Keratinocyte (primary cell): ENCODE measurements at regions not wholly inside any gene's neighbourhood (a gene's known extent, or its start where the extent isn't known, plus 50 kb on each side); places are given as distances from the start of the nearest gene placed in this dataset.

Experiments used
- DNase-seq: peaks from one replicate; pipeline ENCODE4 v3.0.0-alpha.2; 2011; ENCODE audit warnings: low read depth, missing footprints, low spot score
- FAIRE-seq: peaks from 2 replicates; lab custom pipeline; 2011; peaks lifted over from hg19 to GRCh38; lab: Jason Lieb, UNC
- H2AFZ ChIP-seq: 2 replicates; pipeline ENCODE4 v1.6.0; 2012; ENCODE audit warnings: low read length, control low read depth, inconsistent platforms; ENCODE audit not compliant: control insufficient read depth
- H3K27ac ChIP-seq: 2 replicates; pipeline ENCODE4 v1.5.1; 2011; ENCODE audit warnings: low read length; ENCODE audit not compliant: control insufficient read depth, insufficient read depth
- H3K27me3 ChIP-seq: 3 replicates; pipeline ENCODE4 v1.6.0; 2011; ENCODE audit warnings: low read length; ENCODE audit not compliant: control insufficient read depth, insufficient read depth; ENCODE audit errors: extremely low read depth
- H3K36me3 ChIP-seq, 2 experiments: 2 replicates in 1 of 2; 3 replicates in 1 of 2; pipeline ENCODE4 v1.5.1; 2011; ENCODE audit warnings: low read length in 2 of 2, mild to moderate bottlenecking in 1 of 2; ENCODE audit not compliant: control insufficient read depth in 2 of 2, insufficient read depth in 2 of 2; ENCODE audit errors: extremely low read depth in 1 of 2
- H3K4me1 ChIP-seq: 3 replicates; pipeline ENCODE4 v1.5.1; 2011; ENCODE audit warnings: low read length; ENCODE audit not compliant: control insufficient read depth, insufficient read depth; ENCODE audit errors: extremely low read depth
- H3K4me2 ChIP-seq: 3 replicates; pipeline ENCODE4 v1.6.0; 2011; ENCODE audit warnings: low read depth, low read length; ENCODE audit not compliant: control insufficient read depth, insufficient read depth; ENCODE audit errors: extremely low read depth
- H3K4me3 ChIP-seq, 3 experiments: fragments of 200-600 bp in 1 of 3; sonication (generic) in 1 of 3; 2 replicates in 2 of 3; 3 replicates in 1 of 3; pipeline ENCODE4 v1.5.1; 2011 to 2016; ENCODE audit warnings: low read length in 3 of 3, mild to moderate bottlenecking in 3 of 3, control low read depth in 2 of 3, inconsistent platforms in 1 of 3, low read depth in 1 of 3, mixed read lengths in 1 of 3, mixed run types in 1 of 3, moderate library complexity in 1 of 3; ENCODE audit not compliant: control insufficient read depth in 2 of 3, insufficient read depth in 2 of 3; ENCODE audit errors: extremely low read depth in 1 of 3
- H3K79me2 ChIP-seq: 2 replicates; pipeline ENCODE4 v1.6.0; 2012; ENCODE audit warnings: low read length; ENCODE audit not compliant: control insufficient read depth, insufficient read depth
- H3K9ac ChIP-seq: 3 replicates; pipeline ENCODE4 v1.6.0; 2011; ENCODE audit warnings: low read length; ENCODE audit not compliant: control insufficient read depth, insufficient read depth; ENCODE audit errors: extremely low read depth
- H3K9me1 ChIP-seq: 3 replicates; pipeline ENCODE4 v1.6.0; 2011; ENCODE audit warnings: low read length; ENCODE audit not compliant: control insufficient read depth, insufficient read depth; ENCODE audit errors: extremely low read depth
- H3K9me3 ChIP-seq: 2 replicates; pipeline ENCODE4 v1.5.1; 2012; ENCODE audit warnings: low read depth, low read length; ENCODE audit not compliant: control insufficient read depth
- H4K20me1 ChIP-seq: 3 replicates; pipeline ENCODE4 v1.6.0; 2011; ENCODE audit warnings: low read length; ENCODE audit not compliant: control insufficient read depth, insufficient read depth; ENCODE audit errors: extremely low read depth
- EZH2 ChIP-seq: IDR thresholded peaks from one replicate; pipeline ENCODE4 v1.6.1; 2012; ENCODE audit warnings: inconsistent platforms, mild to moderate bottlenecking, low read length, moderate library complexity
- dilution Hi-C: fragments of 300-500 bp; cut with MboI; formaldehyde crosslinking; loops from one replicate; pipeline ENCODE4 v1.7.0; 2020; ENCODE audit warnings: low sequenced_read_pairs; ENCODE audit not compliant: extremely low pct_ligation_motif_present
- TF ChIP-seq, protein P1 (sequence below), 3 experiments: IDR thresholded peaks in 1 of 3; conservative IDR thresholded peaks in 1 of 3; optimal IDR thresholded peaks in 1 of 3; 2 replicates in 2 of 3; 3 replicates in 1 of 3; pipeline versions ENCODE3 to v1.5.1; 2011; ENCODE audit warnings: low read length in 3 of 3, mild to moderate bottlenecking in 3 of 3, moderate library complexity in 2 of 3, control low read depth in 1 of 3, inconsistent platforms in 1 of 3; ENCODE audit not compliant: insufficient read depth in 2 of 3; ENCODE audit errors: extremely low read depth in 1 of 3

DNA sequence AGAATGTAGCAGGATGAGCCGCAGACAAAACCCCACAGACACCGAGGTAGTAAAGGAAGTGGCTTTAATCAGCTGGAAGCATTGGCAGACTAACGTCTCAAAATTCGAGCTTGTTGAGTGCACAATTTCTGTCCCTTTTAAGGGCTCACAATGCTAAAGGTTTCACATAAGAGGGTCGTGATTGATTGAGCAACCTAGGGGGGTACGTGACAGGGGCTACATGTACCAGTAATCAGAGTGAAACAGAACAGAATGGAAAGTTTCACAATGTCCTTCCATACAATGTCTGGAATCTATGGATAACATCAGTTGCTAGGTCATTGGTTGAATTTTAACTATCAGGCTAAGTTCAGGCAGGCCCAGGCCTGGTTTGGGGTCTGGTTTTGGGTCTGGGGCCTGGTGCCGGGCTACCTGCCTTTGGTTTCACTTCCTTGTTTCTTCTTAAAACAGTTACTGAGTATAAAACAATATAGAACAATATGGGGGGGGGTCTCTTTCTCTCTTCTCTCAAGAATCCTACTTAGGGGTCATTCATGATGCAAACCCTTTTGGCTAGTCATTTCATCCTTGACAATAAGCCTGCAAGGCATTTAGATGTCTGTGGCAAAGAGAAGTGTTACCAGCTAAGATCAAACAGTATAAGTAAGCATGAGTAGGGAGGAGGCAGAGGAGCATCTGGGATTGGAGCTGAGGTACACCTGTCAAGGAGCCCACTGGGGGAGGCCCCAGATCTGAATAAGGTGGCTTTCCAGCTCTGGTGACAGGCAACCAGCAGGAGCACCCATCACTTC is 364.1 kb downstream of the TNS3 start:
- no peak for FAIRE-seq
- H3K9ac ChIP-seq = no peak overlapping the region

DNA sequence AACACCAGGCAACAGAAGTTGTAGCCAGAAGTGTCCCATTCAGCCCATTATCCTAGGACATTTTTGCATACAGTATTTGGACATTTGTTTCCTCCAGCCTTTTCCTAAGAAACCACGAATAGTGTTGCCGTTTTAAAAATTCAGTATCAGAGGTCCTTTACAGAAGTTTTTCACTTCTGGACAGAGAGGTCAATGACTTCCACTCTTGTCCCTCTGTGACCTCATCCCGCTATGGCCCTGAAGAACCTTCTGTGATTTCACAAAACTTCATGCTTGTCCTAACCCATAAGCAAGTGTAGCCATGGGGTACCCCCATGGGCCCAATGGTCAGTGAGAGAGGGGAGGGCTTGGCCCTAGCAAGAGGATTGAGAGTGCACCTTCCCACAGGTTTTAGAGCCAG is 364.8 kb downstream of the TNS3 start:
- dilution Hi-C loops = no loop called here
- FAIRE-seq (no peak), DNase-seq (no peak)
- H3K4me3 ChIP-seq = no peak overlapping the region
- H2AFZ ChIP-seq = no peak overlapping the region
- no peak overlapping the region for H3K27ac ChIP-seq
- no peaks in the 10 kb centered on the region for H4K20me1 ChIP-seq
- H3K9me3 ChIP-seq = no peaks in the 10 kb centered on the region
- H3K9me1 ChIP-seq = no peaks in the 10 kb centered on the region
- H3K36me3 ChIP-seq = no peaks in the 10 kb centered on the region
- no peak overlapping the region for H3K9ac ChIP-seq
- H3K27me3 ChIP-seq = peaks cover 18% of the 10 kb centered on the region
- no peak for TF ChIP-seq EZH2
- TF ChIP-seq, protein P1, sequence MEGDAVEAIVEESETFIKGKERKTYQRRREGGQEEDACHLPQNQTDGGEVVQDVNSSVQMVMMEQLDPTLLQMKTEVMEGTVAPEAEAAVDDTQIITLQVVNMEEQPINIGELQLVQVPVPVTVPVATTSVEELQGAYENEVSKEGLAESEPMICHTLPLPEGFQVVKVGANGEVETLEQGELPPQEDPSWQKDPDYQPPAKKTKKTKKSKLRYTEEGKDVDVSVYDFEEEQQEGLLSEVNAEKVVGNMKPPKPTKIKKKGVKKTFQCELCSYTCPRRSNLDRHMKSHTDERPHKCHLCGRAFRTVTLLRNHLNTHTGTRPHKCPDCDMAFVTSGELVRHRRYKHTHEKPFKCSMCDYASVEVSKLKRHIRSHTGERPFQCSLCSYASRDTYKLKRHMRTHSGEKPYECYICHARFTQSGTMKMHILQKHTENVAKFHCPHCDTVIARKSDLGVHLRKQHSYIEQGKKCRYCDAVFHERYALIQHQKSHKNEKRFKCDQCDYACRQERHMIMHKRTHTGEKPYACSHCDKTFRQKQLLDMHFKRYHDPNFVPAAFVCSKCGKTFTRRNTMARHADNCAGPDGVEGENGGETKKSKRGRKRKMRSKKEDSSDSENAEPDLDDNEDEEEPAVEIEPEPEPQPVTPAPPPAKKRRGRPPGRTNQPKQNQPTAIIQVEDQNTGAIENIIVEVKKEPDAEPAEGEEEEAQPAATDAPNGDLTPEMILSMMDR (optimal IDR thresholded peaks at IDR 0.05 in 1 of 3, IDR thresholded peaks at IDR 0.05 in 1 of 3, conservative IDR thresholded peaks at IDR 0.05 in 1 of 3; ENCODE audit: extremely low read depth in 1 of 3, insufficient read depth in 2 of 3, low read length in 3 of 3) = no peak
- H3K4me1 ChIP-seq = no peaks in the 10 kb centered on the region
- H3K4me2 ChIP-seq = no peak overlapping the region
- no peaks in the 10 kb centered on the region for H3K79me2 ChIP-seq

More for the DNA sequence above, 364.1 kb downstream of the TNS3 start:
- Histone ChIP-seq H3K9me3 (no peaks in the 10 kb centered on the region), H3K27ac (no peak overlapping the region), H3K4me2 (no peak overlapping the region), H3K4me3 (no peak overlapping the region), H2AFZ (no peak overlapping the region), H3K27me3 (peaks cover 12% of the 10 kb centered on the region), H4K20me1 (no peaks in the 10 kb centered on the region), H3K9me1 (no peaks in the 10 kb centered on the region), H3K4me1 (no peaks in the 10 kb centered on the region), H3K79me2 (no peaks in the 10 kb centered on the region), H3K36me3 (no peaks in the 10 kb centered on the region)
- DNase-seq = no peak
- TF ChIP-seq, protein P1 (optimal IDR thresholded peaks at IDR 0.05 in 1 of 3, IDR thresholded peaks at IDR 0.05 in 1 of 3, conservative IDR thresholded peaks at IDR 0.05 in 1 of 3; ENCODE audit: extremely low read depth in 1 of 3, insufficient read depth in 2 of 3, low read length in 3 of 3) = no peak
- TF ChIP-seq EZH2 = no peak
- dilution Hi-C loops = no loop called here
